ENCODE measurements at regions not wholly inside any gene's neighbourhood (a gene's known extent, or its start where the extent isn't known, plus 50 kb on each side); places are given as distances from the start of the nearest gene placed in this dataset.

DNA sequence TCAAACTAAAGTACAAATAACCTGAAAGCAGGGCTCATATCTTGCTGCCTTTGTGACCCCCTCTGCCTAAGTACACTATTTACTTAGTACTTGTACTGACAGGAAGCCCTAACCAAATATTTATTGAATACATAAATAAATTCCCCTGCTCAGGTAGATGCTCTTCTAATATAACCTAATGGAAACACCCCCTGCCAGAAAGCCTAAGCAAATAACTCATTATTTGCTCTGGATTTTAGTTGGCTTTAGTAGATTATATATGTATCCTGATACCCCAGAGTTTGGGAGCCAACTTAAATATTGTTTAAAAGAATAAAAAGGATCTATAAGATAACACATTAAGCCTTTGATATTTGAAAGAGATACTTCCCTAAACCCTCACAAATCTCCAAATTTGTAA is 318.2 kb downstream of the PPP1R2C start:
- Histone ChIP-seq H3K36me3 (ENCODE audit: control insufficient read depth, insufficient read depth, low read length) (no peaks in the 10 kb centered on the region), H3K27me3 (ENCODE audit: control insufficient read depth, insufficient read depth, low read length) (no peaks in the 10 kb centered on the region), H3K4me3 (ENCODE audit: low read depth, low read length) (no peak overlapping the region)
- TF ChIP-seq, protein P1, sequence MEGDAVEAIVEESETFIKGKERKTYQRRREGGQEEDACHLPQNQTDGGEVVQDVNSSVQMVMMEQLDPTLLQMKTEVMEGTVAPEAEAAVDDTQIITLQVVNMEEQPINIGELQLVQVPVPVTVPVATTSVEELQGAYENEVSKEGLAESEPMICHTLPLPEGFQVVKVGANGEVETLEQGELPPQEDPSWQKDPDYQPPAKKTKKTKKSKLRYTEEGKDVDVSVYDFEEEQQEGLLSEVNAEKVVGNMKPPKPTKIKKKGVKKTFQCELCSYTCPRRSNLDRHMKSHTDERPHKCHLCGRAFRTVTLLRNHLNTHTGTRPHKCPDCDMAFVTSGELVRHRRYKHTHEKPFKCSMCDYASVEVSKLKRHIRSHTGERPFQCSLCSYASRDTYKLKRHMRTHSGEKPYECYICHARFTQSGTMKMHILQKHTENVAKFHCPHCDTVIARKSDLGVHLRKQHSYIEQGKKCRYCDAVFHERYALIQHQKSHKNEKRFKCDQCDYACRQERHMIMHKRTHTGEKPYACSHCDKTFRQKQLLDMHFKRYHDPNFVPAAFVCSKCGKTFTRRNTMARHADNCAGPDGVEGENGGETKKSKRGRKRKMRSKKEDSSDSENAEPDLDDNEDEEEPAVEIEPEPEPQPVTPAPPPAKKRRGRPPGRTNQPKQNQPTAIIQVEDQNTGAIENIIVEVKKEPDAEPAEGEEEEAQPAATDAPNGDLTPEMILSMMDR (IDR thresholded peaks at IDR 0.05; ENCODE audit: insufficient read depth, low read length, severe bottlenecking), result no peak
- FAIRE-seq (no peak), DNase-seq (ENCODE audit: low read depth) (no peak)

DNA sequence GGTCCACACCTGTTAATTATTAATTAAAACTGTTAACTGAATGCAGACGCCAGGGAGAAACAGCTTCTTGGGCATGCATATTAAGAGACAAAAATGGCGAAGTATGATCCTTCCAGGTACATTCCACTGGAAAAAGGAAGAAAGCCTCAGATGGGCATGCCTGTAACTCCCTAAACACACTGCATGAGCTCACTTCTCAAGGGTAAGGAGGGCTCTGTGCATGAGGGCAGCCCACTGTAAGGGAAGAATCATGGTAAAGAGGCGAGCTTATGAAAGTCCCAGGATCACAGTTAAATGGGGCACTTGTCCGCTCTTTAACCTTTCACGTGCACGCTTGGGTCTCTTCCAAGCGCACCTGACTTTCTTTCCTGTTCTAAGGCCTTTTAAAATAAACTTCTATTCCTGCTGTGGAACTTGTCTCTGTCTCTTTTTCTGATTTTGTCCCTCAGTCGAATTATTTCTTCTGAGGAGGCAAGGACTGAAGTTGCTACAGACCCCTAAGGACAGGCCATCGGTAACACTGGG is 321.7 kb downstream of the PPP1R2C start:
- Histone ChIP-seq H3K27me3 (ENCODE audit: control insufficient read depth, insufficient read depth, low read length) (no peaks in the 10 kb centered on the region), H3K36me3 (ENCODE audit: control insufficient read depth, insufficient read depth, low read length) (no peaks in the 10 kb centered on the region), H3K4me3 (ENCODE audit: low read depth, low read length) (no peak overlapping the region)
- DNase-seq (ENCODE audit: low read depth) (no peak), FAIRE-seq (no peak)
- TF ChIP-seq, protein P1 (IDR thresholded peaks at IDR 0.05; ENCODE audit: insufficient read depth, low read length, severe bottlenecking), result no peak

DNA sequence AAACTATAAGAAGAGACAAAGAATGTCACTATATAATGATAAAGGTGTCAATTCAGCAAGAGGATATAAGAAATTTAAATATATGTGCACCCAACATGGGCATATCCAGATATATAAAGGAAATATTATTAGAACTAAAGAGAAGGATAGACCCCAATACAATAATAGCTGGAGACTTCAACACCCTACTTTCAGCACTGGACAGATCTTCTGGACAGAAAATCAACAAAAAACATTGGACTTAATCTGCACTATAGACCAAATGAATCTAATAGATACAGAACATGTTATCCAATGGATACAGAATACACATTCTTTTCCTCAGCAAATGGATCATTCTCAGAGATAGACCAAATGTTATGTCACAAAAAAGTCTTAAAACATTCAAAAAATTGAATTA is 327.7 kb downstream of the PPP1R2C start:
- TF ChIP-seq, protein P1 (IDR thresholded peaks at IDR 0.05; ENCODE audit: insufficient read depth, low read length, severe bottlenecking), result no peak

DNA sequence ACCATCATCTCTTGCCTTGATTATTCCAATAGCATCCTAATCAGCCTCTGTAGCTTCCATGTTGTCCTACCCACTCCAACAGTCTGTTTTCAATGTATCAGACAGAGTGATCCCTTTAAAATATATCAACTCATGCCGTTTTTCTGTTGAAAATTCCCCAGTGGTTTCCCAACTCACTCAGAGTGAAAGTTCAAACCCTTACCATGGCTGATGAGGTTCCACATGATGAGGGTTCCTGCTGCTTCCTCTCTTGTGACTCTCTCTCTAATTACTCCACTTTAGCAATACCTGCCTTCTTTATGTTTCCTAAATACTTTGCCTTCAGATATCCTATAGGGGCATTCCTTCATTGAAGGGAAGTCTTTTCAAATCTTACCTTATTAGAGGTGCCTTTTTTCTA is 334.7 kb downstream of the PPP1R2C start:
- Histone ChIP-seq H3K36me3 (ENCODE audit: control insufficient read depth, insufficient read depth, low read length) (no peaks in the 10 kb centered on the region), H3K27me3 (ENCODE audit: control insufficient read depth, insufficient read depth, low read length) (no peaks in the 10 kb centered on the region), H3K4me3 (ENCODE audit: low read depth, low read length) (no peak overlapping the region)
- no peak for DNase-seq (ENCODE audit: low read depth)
- no peak for FAIRE-seq
- TF ChIP-seq, protein P1 (IDR thresholded peaks at IDR 0.05; ENCODE audit: insufficient read depth, low read length, severe bottlenecking), result no peak

More for the DNA sequence above, 327.7 kb downstream of the PPP1R2C start:
- DNase-seq (ENCODE audit: low read depth) (no peak), FAIRE-seq (no peak)
- no peaks in the 10 kb centered on the region for H3K27me3 ChIP-seq (ENCODE audit: control insufficient read depth, insufficient read depth, low read length)
- no peaks in the 10 kb centered on the region for H3K36me3 ChIP-seq (ENCODE audit: control insufficient read depth, insufficient read depth, low read length)
- no peak overlapping the region for H3K4me3 ChIP-seq (ENCODE audit: low read depth, low read length)

DNA sequence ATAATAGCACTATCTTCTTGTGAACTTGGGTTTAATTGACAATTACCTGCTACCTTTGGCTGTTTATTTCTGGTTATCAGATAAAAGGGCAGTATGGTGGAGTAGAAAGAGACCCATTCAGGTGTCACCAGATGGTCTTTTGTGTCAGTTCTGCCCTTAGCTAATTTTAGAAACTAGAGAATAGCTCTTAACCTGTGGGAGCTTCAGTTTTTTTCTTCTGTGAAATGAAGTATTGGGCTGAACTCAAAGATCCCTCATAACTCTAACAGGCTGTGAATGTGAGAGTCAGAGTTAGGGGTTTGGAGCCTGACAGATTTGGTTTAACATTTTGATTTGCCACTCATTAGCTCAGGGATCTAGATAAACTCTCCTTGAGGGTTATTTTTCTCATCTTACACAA is 335.2 kb downstream of the PPP1R2C start:
- Histone ChIP-seq H3K4me3 (ENCODE audit: low read depth, low read length) (no peak overlapping the region), H3K27me3 (ENCODE audit: control insufficient read depth, insufficient read depth, low read length) (no peaks in the 10 kb centered on the region), H3K36me3 (ENCODE audit: control insufficient read depth, insufficient read depth, low read length) (no peaks in the 10 kb centered on the region)
- DNase-seq (ENCODE audit: low read depth), result no peak
- FAIRE-seq, result no peak
- TF ChIP-seq, protein P1 (IDR thresholded peaks at IDR 0.05; ENCODE audit: insufficient read depth, low read length, severe bottlenecking), result no peak

DNA sequence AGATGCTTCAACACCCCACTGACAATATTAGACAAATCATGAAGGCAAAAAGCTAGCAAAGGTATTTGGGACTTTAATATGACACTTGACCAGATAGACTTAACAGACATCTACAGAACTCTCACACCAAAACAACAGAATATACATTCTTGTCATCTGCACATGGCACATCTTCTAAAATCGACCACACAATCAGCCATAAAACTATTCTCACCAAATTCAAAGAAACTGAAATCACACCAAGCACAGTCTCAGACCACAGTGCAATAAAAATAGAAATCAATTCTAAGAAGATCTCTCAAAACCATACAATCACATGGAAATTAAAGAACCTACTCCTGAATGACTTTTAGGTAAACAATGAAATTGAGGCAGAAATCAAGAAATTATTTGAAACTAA is 340.8 kb downstream of the PPP1R2C start:
- no peaks in the 10 kb centered on the region for H3K27me3 ChIP-seq (ENCODE audit: control insufficient read depth, insufficient read depth, low read length)
- FAIRE-seq (no peak), DNase-seq (ENCODE audit: low read depth) (no peak)
- TF ChIP-seq, protein P1 (IDR thresholded peaks at IDR 0.05; ENCODE audit: insufficient read depth, low read length, severe bottlenecking), result no peak
- H3K4me3 ChIP-seq (ENCODE audit: low read depth, low read length), result no peak overlapping the region
- no peaks in the 10 kb centered on the region for H3K36me3 ChIP-seq (ENCODE audit: control insufficient read depth, insufficient read depth, low read length)
